ENCODE measurements at regions not wholly inside any gene's neighbourhood (a gene's known extent, or its start where the extent isn't known, plus 50 kb on each side); places are given as distances from the start of the nearest gene placed in this dataset.
A peak's percentile ranks its signal among the peaks of the same experiment; 100 is the strongest.

GRCh38 chr14:71286126-71286525 is 378.9 kb downstream of the PCNX1 start:
- no peak for DNase-seq (ENCODE audit: low read depth in 2 of 2, low spot score in 1 of 2)

DNA sequence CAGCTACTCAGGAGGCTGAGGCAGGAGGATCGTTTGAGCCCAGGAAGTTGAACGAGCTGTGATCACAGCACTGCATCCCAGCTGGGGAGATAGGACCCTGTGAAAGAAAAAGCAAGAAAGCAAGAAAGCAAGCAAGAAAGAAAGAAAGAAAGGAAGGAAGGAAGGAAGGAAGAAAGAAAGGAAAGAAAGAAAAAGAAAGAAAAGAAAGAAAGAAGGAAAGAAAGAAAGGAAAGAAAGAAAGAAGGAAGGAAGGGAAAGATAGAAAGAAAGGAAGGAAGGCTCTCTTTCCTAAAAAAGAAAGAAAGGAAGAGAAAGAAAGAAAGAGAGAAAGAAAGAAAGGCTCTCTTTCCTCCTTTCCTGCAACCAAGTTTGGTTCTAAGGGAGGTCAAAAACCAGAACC is 380.3 kb downstream of the PCNX1 start:
- no peak for DNase-seq (ENCODE audit: low read depth in 2 of 2, low spot score in 1 of 2)

DNA sequence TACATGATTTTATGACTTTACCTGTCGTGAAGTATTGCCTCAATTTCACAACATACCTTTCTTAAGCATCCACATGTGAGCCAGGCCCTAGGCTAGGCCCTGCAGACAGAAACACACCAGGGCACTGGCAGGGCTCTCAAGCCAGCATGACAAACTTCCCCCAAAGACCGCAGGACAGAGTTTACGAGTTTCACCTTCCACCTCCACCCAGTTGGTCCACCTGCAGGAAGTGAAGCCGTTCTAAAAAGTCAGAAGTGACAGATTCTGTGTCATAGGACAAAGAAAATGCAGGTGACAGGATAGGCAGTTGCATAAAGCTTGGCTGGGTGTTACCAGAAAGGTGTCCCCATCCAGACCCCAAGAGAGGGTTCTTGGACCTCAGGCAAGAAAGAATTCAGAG is 382.3 kb downstream of the PCNX1 start:
- DNase-seq (ENCODE audit: low read depth in 2 of 2, low spot score in 1 of 2) = no peak

- DNase-seq (ENCODE audit: low read depth in 2 of 2, low spot score in 1 of 2) = no peak
Observed at GRCh38 chr14:71290301-71290700, 383.0 kb downstream of the PCNX1 start.

DNA sequence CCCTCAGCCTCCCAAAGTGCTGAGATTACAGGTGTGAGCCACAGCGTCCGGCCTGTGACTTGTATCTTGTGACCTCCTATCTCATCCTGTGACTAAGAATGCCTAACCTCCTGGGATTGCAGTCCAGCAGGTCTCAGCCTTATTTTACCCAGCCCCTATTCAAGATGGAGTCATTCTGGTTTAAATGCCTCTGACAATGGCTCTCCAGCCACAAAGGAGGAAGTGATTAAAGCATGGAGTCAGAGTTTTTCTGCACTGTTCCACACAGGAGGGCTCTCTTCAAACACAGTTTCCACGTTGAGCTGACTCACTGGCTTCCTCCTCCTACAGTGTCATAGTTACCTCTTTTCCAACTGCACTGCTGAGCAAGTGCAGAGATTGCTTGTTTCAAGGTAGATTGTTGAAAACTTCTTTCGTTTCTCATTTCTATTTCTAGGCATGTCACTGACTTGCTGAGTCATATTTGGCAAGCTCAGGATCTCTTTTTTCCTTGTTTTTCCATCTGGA is 383.8 kb downstream of the PCNX1 start:
- DNase-seq (ENCODE audit: low read depth in 2 of 2, low spot score in 1 of 2) = no peak

- no peak for DNase-seq (ENCODE audit: low read depth in 2 of 2, low spot score in 1 of 2)
Observed at GRCh38 chr14:71296184-71296583, 388.9 kb downstream of the PCNX1 start.

DNA sequence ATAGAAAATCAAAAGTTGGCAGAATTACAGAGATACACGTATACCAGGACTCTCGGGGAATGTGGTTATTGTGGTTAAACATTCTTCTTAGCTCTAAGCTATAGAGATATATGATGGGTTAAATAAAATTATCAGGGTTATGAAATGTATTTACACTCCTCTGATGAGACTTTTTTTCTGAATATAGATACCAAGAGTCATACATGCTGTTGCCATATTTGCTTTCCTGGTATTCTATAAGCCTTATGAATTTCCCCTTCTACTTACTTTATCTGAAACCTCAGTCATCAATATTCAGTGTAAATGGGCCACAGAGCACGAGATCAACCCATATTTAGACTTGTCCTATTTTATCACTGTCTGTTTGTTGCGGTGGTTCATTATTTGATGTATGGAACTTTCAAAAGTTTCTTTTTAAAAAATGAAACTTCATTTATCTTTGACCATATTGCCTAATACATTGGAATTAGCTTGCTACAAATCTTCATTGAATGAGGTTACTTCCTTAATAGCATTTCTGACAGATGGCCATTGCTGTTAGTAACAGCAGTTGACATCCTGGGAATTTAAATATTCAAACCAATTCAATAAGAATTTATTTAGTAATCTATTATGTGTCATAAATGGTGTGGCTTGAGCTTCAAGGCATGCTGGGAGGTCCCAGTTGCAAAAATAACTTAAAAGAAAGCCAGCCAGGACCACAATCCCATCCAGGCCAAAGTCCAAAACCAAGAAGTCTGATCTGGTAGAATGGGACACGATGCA is 393.5 kb downstream of the PCNX1 start:
- DNase-seq (ENCODE audit: low read depth in 2 of 2, low spot score in 1 of 2) = no peak

GRCh38 chr14:71301611-71302010 is 394.4 kb downstream of the PCNX1 start:
- no peak for DNase-seq (ENCODE audit: low read depth in 2 of 2, low spot score in 1 of 2)

- DNase-seq (ENCODE audit: low read depth in 2 of 2, low spot score in 1 of 2) = no peak
Observed at GRCh38 chr14:71304690-71305089, 397.4 kb downstream of the PCNX1 start.

DNA sequence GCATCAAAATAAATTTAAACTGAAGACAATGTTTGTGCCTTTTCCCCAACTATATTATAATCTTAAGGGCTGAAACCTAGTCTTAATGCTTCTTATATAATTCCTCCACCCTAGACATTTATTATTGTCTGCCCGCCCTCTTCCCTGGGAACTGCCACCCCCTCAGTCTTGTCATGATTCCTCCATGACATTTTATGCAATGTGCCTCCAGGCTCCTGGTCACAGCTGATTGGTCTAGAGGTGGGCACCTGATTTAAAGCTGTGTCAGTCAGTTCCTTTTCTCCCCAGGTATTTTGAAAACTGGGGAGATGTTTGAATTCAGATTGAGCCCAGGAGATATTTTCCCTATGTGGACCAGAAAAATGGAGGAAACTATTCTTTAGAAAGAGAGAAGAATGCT is 401.4 kb downstream of the PCNX1 start:
- no peak for DNase-seq (ENCODE audit: low read depth in 2 of 2, low spot score in 1 of 2)

DNA sequence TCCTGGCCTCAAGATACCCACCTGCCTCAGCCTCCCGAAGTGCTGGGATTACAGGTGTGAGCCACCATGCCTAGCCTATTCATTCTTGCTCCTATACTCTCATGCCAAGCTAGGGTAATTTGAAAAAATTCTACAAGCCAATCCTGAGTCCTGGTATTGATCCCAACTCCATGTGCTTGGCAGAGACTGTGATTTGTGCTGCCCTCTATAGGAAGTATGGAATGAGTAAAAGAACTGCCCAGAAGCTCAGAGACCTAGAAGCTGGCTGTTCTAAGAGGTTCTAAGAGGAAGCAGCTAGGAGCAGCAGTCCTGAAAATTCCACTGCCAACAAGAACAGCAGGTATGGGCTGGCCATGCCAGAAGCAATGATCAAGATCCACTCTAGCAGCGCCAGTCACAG is 402.5 kb downstream of the PCNX1 start:
- no peak for DNase-seq (ENCODE audit: low read depth in 2 of 2, low spot score in 1 of 2)

DNA sequence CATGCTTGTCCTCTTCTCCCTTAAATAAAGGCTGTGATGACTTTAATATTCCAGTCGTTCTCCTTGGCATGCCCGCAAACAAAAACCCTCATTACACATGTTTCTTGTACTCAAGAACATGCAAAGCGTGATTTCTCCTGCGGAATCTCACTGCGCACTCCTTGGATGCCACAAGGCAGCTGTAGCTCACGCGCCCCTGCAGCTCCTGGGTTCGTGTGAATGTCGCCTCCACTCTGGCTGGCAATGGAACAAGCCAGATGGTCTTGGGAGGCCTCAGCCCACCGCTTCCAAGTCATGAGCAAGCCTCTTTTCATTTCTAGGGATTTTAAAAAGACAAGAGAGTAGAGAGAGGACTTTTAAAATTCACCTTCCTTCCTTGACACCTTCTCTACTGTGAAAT is 403.8 kb downstream of the PCNX1 start:
- no peak for DNase-seq (ENCODE audit: low read depth in 2 of 2, low spot score in 1 of 2)

DNA sequence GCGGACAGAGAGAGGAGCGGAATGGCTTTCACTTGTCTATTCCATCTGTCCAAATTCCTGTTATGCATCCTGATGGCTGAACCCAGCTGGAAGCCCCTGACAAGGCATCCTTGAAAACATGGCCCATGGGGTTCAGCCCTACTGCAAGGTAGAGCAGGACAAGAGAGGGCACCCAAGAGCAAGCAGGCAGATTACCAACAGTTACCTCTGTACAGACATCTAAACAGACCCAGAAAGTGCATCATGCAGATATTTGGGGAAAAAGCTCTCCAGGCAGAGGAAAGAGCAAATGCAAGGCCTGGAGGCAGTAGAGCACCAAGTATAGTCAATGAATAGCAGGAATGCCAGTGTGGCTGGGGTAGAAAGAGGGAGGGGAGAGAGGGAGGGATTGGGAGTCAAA is 407.5 kb downstream of the PCNX1 start:
- DNase-seq (ENCODE audit: low read depth in 2 of 2, low spot score in 1 of 2) = no peak

DNA sequence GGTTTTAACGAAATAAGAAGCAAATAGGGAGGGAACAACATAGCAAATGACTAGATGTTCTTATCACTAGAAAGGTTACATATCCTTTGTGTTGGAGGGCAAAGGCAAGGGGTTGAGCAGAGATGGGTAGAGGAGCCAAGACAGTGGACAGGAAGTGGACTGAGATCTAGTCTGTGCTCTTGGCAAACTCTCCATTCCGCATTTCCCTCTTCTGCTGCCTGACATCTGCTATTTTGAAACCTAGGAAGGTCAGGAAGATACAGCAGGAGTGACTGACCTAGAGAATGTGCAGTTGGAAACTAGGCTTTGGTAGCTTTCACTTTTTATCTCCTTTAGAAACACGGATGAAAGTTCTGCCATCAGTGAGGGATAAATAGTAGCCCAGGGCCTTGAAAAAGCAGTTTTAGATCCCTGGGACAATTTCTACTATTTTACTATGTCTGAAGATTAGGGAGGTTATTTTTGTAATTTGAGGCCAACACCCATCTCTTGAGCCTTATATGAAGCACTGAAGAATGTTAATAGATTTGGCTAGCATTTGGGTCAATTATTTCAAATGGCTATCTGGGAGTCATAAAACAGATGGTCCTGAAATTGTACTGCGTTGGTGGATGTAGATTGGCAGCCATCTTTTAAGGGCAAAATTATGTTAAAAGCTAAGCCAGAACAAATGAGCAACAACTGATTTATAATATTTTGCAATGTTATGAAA is 410.3 kb downstream of the PCNX1 start:
- DNase-seq (ENCODE audit: low read depth in 2 of 2, low spot score in 1 of 2) = no peak

- DNase-seq (ENCODE audit: low read depth in 2 of 2, low spot score in 1 of 2) = no peak
Observed at GRCh38 chr14:71318097-71318459, 410.8 kb downstream of the PCNX1 start.

- DNase-seq (ENCODE audit: low read depth in 2 of 2, low spot score in 1 of 2) = no peak
Observed at GRCh38 chr14:71319666-71320065, 412.4 kb downstream of the PCNX1 start.

DNA sequence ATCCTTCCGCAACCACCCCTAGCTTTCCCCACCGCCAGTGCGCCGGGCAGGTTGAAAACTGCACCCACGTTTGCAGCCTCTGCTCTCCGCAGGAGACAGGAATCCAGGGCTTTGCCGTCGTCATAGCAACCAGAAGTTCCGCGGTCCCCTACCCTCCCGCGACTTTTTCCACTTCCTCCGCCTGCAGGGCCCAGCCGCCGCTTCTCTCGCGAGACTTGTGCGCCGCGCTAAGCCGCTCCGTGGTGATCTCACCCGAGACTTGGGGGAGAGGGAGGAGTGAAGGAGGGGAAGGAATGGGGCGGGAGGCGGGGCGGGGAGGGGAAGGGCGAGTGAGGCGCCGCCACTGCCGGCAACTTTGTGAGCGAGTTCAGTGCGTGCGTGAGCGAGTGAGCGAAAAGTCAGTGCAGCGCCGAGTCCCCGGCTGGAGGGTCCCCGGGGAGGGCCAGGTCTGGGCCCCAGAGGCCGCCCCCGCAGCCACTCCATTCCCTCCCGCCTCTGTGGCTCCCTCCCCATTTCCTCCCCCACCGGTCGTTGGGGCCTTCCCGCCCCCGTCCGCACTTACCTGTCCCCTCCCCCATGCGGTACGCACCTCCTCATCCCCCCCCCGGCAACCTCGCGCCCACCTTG is 413.0 kb downstream of the PCNX1 start, which contains the start of gene SIPA1L1:
SIPA1L1 (plus strand) TSS at position 370 of the 627 bp plus-strand sequence.
- peak; percentile 93 to 98 for DNase-seq (ENCODE audit: low read depth in 2 of 2, low spot score in 1 of 2)

DNA sequence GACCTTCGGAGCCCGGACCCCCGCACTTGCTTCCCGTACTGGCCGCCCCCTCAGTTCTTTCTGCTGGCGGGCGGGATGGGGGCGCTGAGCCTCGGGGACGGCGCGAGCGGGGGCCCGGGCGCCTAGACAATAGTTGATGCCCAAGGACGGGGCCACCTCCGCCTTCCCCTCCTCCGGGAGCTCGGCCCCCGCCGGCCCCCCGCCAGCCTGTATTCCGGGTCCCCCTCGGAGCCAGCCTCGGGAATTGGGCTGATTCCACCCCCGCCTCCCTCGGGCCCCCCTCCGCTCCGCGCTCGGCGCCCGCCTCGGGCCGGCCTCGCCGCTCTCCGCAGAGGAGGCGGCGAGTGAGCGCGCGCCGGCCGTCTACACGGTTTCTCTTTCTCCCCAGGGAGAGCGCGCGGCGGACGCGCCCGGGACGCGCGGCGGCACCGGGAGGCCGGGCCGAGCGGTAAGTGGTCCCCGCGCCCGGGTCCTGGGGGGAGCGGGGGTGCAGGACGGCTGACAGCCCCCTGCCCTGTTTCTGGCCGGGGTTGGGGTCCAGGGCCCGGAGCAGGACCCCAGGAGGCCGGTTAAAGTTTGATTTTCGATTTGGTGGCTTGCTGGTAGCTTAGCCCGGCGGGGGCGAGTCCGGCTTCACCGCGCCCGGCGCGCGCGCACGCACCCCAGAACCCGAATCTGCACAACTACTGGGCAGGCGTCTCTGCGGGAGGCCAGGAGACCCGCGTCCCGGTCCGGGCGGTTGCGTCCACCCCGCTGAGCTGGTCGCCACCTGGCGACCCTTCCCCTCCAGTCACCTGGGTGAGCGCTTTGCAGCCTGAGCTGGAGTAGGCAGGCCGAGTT is 413.7 kb downstream of the PCNX1 start:
- peak; percentile 18 to 27 for DNase-seq (ENCODE audit: low read depth in 2 of 2, low spot score in 1 of 2)

- no peak for DNase-seq (ENCODE audit: low read depth in 2 of 2, low spot score in 1 of 2)
Observed at GRCh38 chr14:71321574-71322315, 414.5 kb downstream of the PCNX1 start.

GRCh38 chr14:71322655-71323250 is 415.5 kb downstream of the PCNX1 start:
- no peak for DNase-seq (ENCODE audit: low read depth in 2 of 2, low spot score in 1 of 2)
